ENCODE measurements at regions not wholly inside any gene's neighbourhood (a gene's known extent, or its start where the extent isn't known, plus 50 kb on each side); places are given as distances from the start of the nearest gene placed in this dataset.

- intact Hi-C loops (cut with micrococcal nuclease) (no loop called here), in situ Hi-C loops (cut with MboI) (no loop called here)
- ChIA-PET POLR2A (no interaction called here), CTCF (ENCODE audit: low intra/inter-chr PET ratio) (no interaction called here)
- no peak overlapping the region for H3K9ac ChIP-seq (ENCODE audit: insufficient read depth in 1 of 2, low read depth in 2 of 2, low read length in 2 of 2)
- no peaks in the 10 kb centered on the region for H3K79me2 ChIP-seq (ENCODE audit: control insufficient read depth, insufficient read depth, low read length)
- no peak overlapping the region for H2AFZ ChIP-seq (ENCODE audit: low read depth, low read length)
- no peaks in the 10 kb centered on the region; a peak in 1 of 5 replicates for H3K4me1 ChIP-seq (replicated peaks in 1 of 2; ENCODE audit: control insufficient read depth in 2 of 2, insufficient read depth in 2 of 2, low read length in 2 of 2)
- no peaks in the 10 kb centered on the region for H3K27me3 ChIP-seq (ENCODE audit: control insufficient read depth in 2 of 2, insufficient read depth in 2 of 2, low read length in 2 of 2)
- DNase-seq (ENCODE audit: extremely low read depth in 1 of 4, low spot score in 3 of 4) (no peak), ATAC-seq (no peak), FAIRE-seq (no peak)
- no peaks in the 10 kb centered on the region for H4K20me1 ChIP-seq (replicated peaks; ENCODE audit: control insufficient read depth, insufficient read depth, low read length)
- H3K9me3 ChIP-seq (replicated peaks; ENCODE audit: control insufficient read depth, insufficient read depth, low read depth, low read length): no peaks in the 10 kb centered on the region
- no peak overlapping the region for H3K4me2 ChIP-seq (ENCODE audit: insufficient read depth, low read length)
- no peaks in the 10 kb centered on the region for H3K9me1 ChIP-seq (ENCODE audit: control insufficient read depth, insufficient read depth, low read length)
- BruUV-seq (replicated peaks): no TSS peak
- TF ChIP-seq BRF1 (IDR thresholded peaks at IDR 0.05; ENCODE audit: borderline replicate concordance, extremely low read depth, insufficient read length) (no peak), THAP7 (CRISPR knock-in tag; IDR thresholded peaks at IDR 0.05) (no peak), ZNF280B (CRISPR knock-in tag; IDR thresholded peaks at IDR 0.05) (no peak), ELF4 (CRISPR knock-in tag; IDR thresholded peaks at IDR 0.05) (no peak), EP300 (IDR thresholded peaks at IDR 0.05; ENCODE audit: low read length) (no peak)
- H3K4me3 ChIP-seq: no peak overlapping the region
- no peaks in the 10 kb centered on the region for H3K36me3 ChIP-seq (ENCODE audit: control insufficient read depth, insufficient read depth, low read length)
- no peak overlapping the region for H3K27ac ChIP-seq (ENCODE audit: extremely low read depth, low read depth, low read length)
These were observed 117.1 kb downstream of the AKAP11 start for GRCh38 chr13:42389041-42389440.

Measured in K562 (cell line).